ENCODE measurements at regions not wholly inside any gene's neighbourhood (a gene's known extent, or its start where the extent isn't known, plus 50 kb on each side); places are given as distances from the start of the nearest gene placed in this dataset.

DNA sequence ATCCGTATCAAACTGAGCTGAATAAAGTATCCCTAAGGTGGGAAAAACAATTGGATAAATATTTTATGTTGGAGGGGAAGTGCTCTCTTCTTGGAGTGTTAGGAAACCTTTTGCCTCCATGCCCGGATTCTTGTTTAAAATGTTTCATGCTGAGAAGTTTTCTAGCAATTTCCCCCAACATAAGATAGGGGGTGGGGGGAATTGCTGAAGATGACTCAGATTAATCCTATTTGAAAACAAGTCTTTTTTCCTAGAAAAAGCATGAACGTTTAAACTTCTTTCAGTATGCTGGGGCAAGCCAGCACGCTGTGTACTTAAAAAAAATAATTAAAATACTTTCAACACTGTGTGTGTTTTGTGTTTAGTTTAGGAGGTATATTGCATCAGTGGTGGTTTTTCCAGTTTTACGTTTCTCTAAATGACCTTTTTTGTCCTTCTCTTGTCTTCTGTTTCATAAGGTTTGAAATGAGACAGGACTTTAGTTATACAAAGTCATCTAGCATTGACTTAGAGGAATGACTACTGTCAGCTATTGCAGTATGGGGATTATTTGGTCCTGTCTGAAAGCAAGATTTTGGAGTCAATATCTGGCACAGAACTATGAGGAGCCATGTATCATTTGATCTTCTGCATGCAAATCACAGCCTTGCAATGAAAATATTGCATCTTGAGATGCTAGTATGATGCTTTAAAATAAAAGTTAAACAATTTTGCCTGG, 295.9 kb downstream of the GATA3 start:
- no peak for TF ChIP-seq CTCF (IDR thresholded peaks at IDR 0.05)
- no peak for TF ChIP-seq POLR2AphosphoS5 (IDR thresholded peaks at IDR 0.05)
- no peak for TF ChIP-seq POLR2A (IDR thresholded peaks at IDR 0.05)
